ENCODE measurements at regions not wholly inside any gene's neighbourhood (a gene's known extent, or its start where the extent isn't known, plus 50 kb on each side); places are given as distances from the start of the nearest gene placed in this dataset.

GRCh38 chrX:43140582-43140981, 362.6 kb upstream of the PPP1R2C start:
- no peak for TF ChIP-seq ZFP30 (CRISPR knock-in tag; IDR thresholded peaks at IDR 0.05)
- TF ChIP-seq CSDC2 (CRISPR knock-in tag; IDR thresholded peaks at IDR 0.05), result no peak
- no peak for TF ChIP-seq GLIS3 (CRISPR knock-in tag; IDR thresholded peaks at IDR 0.05)
- no peak for TF ChIP-seq TSHZ2 (CRISPR knock-in tag; IDR thresholded peaks at IDR 0.05)
- no peak for TF ChIP-seq ZNF565 (CRISPR knock-in tag; conservative IDR thresholded peaks at IDR 0.05; ENCODE audit: low read depth)
- TF ChIP-seq TOX (CRISPR knock-in tag; IDR thresholded peaks at IDR 0.05; ENCODE audit: borderline replicate concordance), result no peak
